Dendritic cell treated with granulocyte-macrophage colony-stimulating factor and Interleukin-4, amounts not matched to agents 40 ng/mL and 50 ng/mL, for 4 days (primary cell): ENCODE measurements at regions not wholly inside any gene's neighbourhood (a gene's known extent, or its start where the extent isn't known, plus 50 kb on each side); places are given as distances from the start of the nearest gene placed in this dataset.

Experiments
- H3K27ac Mint-ChIP-seq: one replicate; pipeline ENCODE4 v1.8.0; 2022; ENCODE audit warnings: mild to moderate bottlenecking, mixed read lengths
- H3K27me3 Mint-ChIP-seq: one replicate; pipeline ENCODE4 v1.8.0; 2022; ENCODE audit warnings: mild to moderate bottlenecking, mixed read lengths
- H3K36me3 Mint-ChIP-seq: one replicate; pipeline ENCODE4 v1.8.0; 2022; ENCODE audit warnings: low read depth, mixed read lengths
- H3K4me1 Mint-ChIP-seq: one replicate; pipeline ENCODE4 v1.8.0; 2022; ENCODE audit warnings: low read depth, mixed read lengths
- H3K4me3 Mint-ChIP-seq: one replicate; pipeline ENCODE4 v1.8.0; 2022; ENCODE audit warnings: mild to moderate bottlenecking, moderate library complexity, mixed read lengths
- H3K9me3 Mint-ChIP-seq: one replicate; pipeline ENCODE4 v1.8.0; 2022; ENCODE audit warnings: mixed read lengths
- intact Hi-C: fragments of 100-400 bp; cut with micrococcal nuclease; formaldehyde crosslinking; loops from one replicate; pipeline ENCODE4 v1.15.0; 2022

DNA sequence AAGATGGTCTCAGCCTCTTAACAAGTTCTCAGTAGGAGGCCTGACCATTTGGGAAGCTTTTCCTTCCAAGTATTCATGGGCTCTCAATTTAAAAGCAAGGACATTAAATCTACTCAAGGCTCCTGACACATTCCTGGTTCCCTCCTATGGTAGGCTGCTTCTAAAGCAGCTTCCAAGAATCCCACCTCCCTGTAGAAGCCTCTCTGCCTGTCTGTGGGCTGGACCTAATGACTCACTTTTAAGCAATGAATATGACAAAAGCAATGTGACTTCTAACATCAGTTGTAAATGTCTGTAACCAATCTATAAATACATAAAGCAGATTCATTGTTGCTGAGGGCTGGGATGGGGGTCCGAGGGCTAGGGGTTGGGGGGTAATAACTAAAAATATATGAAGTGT lies 99.5 kb upstream of the FAM9B start:
- H3K4me3 Mint-ChIP-seq = no peak overlapping the region
- no peak overlapping the region for H3K27ac Mint-ChIP-seq

DNA sequence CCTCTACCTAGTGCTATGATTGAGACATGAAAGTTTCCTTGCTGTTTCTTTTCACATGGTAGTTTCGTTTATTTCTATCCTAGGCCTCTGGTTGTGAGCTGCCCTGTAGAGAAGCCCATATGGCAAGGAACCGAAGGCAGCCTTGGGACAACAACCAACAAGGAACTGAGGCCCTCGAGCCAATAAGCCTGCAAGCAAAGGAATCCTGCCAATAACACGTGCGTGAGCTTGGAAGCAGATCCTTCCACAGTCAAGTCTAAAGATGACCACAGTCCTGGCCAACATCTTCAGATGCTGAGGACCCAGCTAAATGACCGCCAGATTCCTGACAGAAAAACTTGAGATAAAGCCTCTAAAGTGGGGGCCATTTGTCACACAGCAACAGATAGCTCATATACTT lies 100.4 kb upstream of the FAM9B start:
- Mint-ChIP-seq H3K27ac (no peak overlapping the region), H3K4me1 (peaks cover 12% of the 10 kb centered on the region), H3K36me3 (no peaks in the 10 kb centered on the region), H3K9me3 (peaks cover 9% of the 10 kb centered on the region), H3K27me3 (peaks cover 2% of the 10 kb centered on the region), H3K4me3 (no peak overlapping the region)
- intact Hi-C loops = no loop called here

More for the DNA sequence above, 99.5 kb upstream of the FAM9B start:
- Mint-ChIP-seq H3K27me3 (peaks cover 2% of the 10 kb centered on the region), H3K9me3 (peaks cover 9% of the 10 kb centered on the region), H3K36me3 (no peaks in the 10 kb centered on the region), H3K4me1 (peaks cover 12% of the 10 kb centered on the region)
- intact Hi-C loops = no loop called here

DNA sequence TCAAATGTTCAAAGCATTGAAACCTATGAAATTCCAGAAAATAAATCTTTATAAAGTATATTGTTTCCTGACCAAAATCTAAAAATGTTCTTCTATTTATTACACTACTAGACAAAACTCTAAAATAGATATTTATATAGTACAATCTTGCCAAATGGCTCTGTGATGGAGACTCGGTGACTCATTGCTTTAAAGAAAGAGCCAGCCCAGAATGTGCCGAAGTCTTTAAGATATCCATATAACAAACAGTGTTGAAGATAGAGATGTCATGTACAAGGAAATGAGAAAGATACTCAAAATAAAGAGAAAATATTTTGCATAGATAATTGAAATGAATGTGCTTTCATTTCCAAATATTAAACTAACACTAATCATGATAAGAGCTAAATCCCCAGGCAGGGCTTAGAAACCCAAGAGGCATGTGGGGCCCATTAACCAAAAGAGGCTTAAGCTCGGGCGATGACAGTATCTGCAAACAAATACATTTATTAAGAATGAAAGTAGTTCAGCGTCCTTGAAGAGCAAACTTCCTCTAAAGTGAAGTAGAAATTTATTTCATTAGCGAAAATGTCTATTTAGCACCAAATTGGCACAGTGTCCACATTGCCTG lies 102.1 kb upstream of the FAM9B start:
- Mint-ChIP-seq H3K36me3 (no peaks in the 10 kb centered on the region), H3K4me1 (no peaks in the 10 kb centered on the region), H3K4me3 (no peak overlapping the region), H3K27ac (no peak overlapping the region), H3K9me3 (peaks cover 9% of the 10 kb centered on the region), H3K27me3 (peaks cover 2% of the 10 kb centered on the region)
- intact Hi-C loops = no loop called here

DNA sequence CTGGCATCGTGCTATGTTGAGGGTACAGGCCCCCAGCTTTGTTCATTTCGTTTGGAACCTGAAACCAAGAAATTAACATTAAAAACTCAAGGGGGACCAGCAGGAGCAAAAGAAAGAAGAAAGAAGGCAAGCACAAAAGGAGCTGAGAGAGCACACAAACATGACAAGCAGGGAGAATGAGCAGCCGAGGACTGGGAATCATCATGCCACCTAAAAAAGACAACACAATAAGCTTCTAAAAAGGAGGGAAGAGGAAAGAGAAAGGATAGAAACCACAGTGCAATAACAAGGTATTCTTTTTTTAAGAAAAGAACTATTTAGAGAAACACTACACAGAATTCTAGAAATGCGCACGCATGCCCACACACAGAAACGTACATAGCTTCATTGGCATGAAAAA lies 103.2 kb upstream of the FAM9B start:
- H3K27me3 Mint-ChIP-seq = peaks cover 2% of the 10 kb centered on the region
- no peaks in the 10 kb centered on the region for H3K36me3 Mint-ChIP-seq
- no peak overlapping the region for H3K27ac Mint-ChIP-seq
- intact Hi-C loops = no loop called here
- H3K4me1 Mint-ChIP-seq = no peaks in the 10 kb centered on the region
- H3K4me3 Mint-ChIP-seq = no peak overlapping the region
- peaks cover 9% of the 10 kb centered on the region for H3K9me3 Mint-ChIP-seq

DNA sequence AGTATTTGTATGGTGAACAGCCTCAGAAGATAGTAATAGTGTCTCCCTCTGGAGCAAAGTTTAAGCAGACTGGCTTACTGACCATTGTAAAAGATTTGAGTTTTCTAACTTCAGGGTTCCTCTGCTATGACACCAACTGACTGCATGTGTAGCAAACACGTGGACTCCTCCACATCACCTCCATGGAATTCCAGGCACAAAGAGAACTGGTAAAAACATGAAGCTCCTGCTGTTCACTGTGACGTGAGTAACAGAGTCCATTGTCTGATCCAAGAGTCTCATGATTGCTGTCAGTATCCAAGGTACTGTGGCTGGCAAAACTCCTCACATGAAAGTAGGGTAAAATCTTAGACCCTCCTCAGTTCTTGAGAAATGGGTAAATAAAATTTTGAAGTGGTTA lies 107.6 kb upstream of the FAM9B start:
- peaks cover 17% of the 10 kb centered on the region for H3K27me3 Mint-ChIP-seq
- H3K4me1 Mint-ChIP-seq = peaks cover 14% of the 10 kb centered on the region
- no peaks in the 10 kb centered on the region for H3K9me3 Mint-ChIP-seq
- H3K27ac Mint-ChIP-seq = no peak overlapping the region
- H3K36me3 Mint-ChIP-seq = no peaks in the 10 kb centered on the region
- intact Hi-C loops = no loop called here
- H3K4me3 Mint-ChIP-seq = no peak overlapping the region

DNA sequence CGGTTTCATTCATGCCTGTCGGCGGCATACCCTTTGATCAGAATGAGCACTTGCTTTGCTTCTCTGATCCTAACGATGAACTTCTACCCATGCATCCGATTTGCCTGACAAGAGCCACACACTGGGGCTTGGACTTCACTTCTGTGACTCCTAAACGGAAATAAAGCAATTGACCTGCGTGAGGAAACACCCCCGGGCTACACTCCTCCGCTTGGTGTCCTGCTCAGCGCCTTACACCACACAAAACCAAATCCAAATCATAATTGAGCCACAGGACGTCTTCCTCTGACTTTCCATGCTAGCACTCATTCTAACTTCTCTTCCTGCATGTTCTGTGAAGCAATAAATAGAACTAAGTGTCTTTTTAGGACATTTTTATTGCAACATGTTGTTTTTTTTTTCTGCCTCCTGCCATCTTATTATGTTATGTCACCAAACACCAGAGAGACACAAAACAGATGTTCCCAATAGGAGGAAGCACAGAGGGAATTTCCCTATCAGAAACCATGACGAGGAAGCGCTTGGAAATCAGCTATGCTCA lies 110.8 kb upstream of the FAM9B start:
- H3K27ac Mint-ChIP-seq = no peak overlapping the region
- no peak overlapping the region for H3K4me3 Mint-ChIP-seq
- H3K9me3 Mint-ChIP-seq = peaks cover 6% of the 10 kb centered on the region
- intact Hi-C loops = no loop called here
- no peaks in the 10 kb centered on the region for H3K36me3 Mint-ChIP-seq
- H3K4me1 Mint-ChIP-seq = peaks cover 19% of the 10 kb centered on the region
- H3K27me3 Mint-ChIP-seq = peaks cover 31% of the 10 kb centered on the region

DNA sequence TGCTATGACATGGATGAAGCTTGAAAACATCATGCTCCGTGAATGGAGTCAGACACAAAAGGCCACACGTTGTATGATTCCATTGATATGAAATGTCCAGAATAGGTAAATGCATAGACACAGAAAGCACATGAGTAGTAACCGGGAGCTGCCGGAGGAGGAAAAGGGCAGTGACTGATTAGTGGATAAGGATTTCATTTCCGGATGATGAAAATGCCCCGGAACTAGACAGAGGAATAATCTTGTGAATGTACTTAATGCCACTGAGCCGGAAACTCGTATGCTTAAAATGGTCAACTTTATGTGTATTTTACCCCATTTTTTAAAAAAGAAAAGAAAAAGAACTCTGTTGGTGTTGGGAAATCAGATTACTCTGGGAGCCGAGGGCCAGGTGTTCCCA lies 112.7 kb upstream of the FAM9B start:
- intact Hi-C loops = no loop called here
- Mint-ChIP-seq H3K4me1 (peaks cover 21% of the 10 kb centered on the region), H3K27ac (no peak overlapping the region), H3K9me3 (peaks cover 11% of the 10 kb centered on the region), H3K27me3 (peaks cover 31% of the 10 kb centered on the region), H3K36me3 (no peaks in the 10 kb centered on the region), H3K4me3 (no peak overlapping the region)

DNA sequence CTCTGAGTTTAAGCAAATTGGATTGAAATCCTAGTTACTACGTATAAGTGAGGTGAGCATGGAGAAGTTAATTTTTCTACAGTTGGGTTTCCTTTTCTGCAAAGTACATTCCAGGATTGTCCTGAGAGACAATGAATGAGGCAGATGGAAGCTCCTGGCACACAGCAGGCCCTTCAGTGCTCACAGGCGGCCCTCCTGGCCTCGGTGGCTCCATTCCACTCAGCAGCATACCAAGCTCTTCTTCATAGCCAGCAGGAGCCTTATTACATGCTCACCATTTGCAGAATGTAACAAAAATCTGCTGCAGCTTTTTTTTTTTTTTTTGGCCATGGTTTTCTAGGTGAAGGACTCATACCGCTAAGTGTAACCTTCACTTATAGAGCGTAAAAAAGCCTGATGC lies 113.2 kb upstream of the FAM9B start:
- intact Hi-C loops = no loop called here
- Mint-ChIP-seq H3K4me3 (no peak overlapping the region), H3K36me3 (no peaks in the 10 kb centered on the region), H3K9me3 (peaks cover 15% of the 10 kb centered on the region), H3K27me3 (peaks cover 31% of the 10 kb centered on the region), H3K27ac (no peak overlapping the region), H3K4me1 (peaks cover 21% of the 10 kb centered on the region)

DNA sequence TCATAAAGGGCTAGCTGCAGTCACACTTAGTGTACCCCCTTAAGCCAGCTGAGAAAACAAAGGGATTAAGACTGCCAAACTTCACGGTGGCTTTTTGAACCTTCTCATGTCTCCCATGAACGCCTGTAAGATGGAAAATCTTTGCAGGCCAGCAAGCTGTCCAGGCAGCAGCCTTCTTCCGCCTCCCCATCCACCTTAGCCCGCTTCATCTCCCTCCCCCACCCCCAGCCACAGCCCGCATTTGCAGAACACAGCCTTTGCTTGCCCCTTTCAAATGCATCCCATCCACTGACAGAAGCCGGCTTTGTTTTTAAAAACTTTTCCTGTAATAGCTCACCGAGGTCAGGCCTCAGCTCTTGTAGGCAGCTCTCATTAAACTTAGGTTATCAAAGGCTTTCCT lies 113.8 kb upstream of the FAM9B start:
- no peak overlapping the region for H3K4me3 Mint-ChIP-seq
- no peaks in the 10 kb centered on the region for H3K36me3 Mint-ChIP-seq
- intact Hi-C loops = no loop called here
- H3K9me3 Mint-ChIP-seq = peaks cover 17% of the 10 kb centered on the region
- peaks cover 21% of the 10 kb centered on the region for H3K4me1 Mint-ChIP-seq
- peaks cover 31% of the 10 kb centered on the region for H3K27me3 Mint-ChIP-seq
- H3K27ac Mint-ChIP-seq = no peak overlapping the region

DNA sequence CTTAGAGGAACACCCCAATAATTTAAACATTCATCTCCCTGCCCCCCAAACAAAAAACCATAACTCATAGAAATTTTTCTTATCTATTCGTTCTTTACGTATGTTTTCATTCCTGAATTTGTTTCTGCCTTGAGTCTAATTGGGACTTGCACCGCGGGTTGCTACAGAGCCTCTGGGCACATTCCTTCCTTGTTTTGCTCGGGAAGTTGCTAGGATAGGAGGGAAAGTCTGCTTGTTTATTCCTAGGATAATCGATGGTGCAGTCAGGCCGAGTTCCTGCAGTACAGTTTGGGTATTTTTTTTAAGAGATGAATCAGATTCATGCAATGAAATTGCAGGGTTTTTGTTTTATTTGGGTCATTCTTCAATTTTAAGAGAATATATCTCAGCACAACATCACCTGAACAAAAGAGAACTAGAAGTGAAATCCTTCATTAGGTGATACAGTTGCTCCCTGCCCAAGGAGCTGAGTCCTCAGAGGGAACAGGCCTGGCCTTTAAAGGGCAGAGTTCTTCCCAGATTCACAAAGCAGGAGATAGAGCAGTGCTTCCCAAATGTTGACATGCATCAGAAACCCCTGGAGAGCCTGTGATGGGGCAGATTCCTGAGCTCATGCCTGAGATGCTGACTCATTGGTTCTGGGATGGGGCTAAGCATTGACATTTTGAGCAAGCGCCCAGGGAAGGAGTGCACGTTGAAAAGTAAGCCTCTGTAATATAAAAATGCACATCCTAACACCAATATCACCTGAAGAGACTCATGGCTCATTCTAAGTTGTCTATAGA lies 114.9 kb upstream of the FAM9B start:
- intact Hi-C loops = no loop called here
- Mint-ChIP-seq H3K4me1 (peaks cover 21% of the 10 kb centered on the region), H3K27ac (no peak overlapping the region), H3K36me3 (no peaks in the 10 kb centered on the region), H3K4me3 (no peak overlapping the region), H3K9me3 (peaks cover 17% of the 10 kb centered on the region), H3K27me3 (peaks cover 30% of the 10 kb centered on the region)

DNA sequence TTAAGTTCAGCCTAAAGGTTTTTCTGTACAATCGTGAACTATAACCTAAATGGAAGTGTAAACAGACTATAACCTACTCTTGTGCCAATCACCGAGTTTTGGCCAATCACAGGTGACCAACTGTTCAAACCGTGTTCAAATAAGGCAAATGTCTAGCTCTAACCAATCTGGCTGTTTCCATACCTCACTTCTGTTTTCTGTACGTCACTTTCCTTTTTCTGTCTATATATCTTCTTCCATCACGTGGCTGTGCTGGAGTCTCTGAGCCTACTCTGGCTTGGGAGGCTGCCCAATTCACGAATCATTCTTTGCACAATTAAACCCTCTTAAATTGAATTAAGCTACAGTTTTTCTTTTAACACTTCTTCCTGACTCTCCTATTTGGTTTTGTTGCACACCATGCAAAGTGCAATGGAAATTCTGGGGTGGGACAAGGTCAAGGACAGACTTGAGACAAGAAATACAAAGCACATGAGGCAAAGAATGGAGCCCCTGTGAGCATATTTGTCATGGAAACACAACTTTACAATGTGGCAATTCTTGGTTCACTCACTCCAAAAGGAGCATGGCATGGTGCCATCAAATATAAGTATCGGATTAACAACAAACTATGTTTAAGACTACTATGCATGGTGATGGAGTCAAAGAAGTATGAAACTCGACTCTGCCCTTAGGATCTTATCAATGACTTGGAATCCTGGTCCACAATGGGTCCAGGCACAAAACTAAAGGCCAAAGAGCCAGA lies 115.7 kb upstream of the FAM9B start:
- Mint-ChIP-seq H3K36me3 (no peaks in the 10 kb centered on the region), H3K9me3 (peaks cover 17% of the 10 kb centered on the region), H3K27ac (no peak overlapping the region), H3K4me3 (no peak overlapping the region), H3K27me3 (peaks cover 24% of the 10 kb centered on the region), H3K4me1 (peaks cover 13% of the 10 kb centered on the region)
- intact Hi-C loops = no loop called here

DNA sequence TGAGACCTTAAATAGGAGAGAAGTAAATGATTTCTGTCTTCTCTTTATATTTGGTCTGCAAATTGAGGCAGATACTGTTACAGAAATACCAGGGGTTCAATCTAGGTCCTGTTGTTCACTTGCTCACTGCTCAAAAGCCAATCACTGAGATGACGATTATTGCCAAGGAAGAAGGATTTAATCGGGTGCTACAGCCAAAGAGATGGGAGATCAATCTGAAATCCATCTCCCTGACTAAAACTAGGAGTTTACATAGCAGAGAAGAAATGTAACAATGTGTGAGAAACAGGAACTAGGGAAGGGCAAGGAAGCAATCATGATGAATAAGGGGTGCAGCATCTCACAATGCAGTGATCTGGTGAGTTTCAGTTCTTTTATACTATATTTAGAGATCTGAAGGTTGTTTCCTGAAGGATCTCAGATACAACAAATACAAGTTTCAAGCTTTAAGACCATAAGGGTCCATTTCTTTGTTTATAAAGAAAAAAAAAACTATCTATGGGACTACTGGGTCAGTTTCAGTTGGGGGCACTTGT lies 117.9 kb upstream of the FAM9B start:
- peaks cover 13% of the 10 kb centered on the region for H3K27me3 Mint-ChIP-seq
- no peak overlapping the region for H3K27ac Mint-ChIP-seq
- H3K9me3 Mint-ChIP-seq = peaks cover 17% of the 10 kb centered on the region
- intact Hi-C loops = no loop called here
- peaks cover 14% of the 10 kb centered on the region for H3K4me1 Mint-ChIP-seq
- no peak overlapping the region for H3K4me3 Mint-ChIP-seq
- H3K36me3 Mint-ChIP-seq = no peaks in the 10 kb centered on the region

DNA sequence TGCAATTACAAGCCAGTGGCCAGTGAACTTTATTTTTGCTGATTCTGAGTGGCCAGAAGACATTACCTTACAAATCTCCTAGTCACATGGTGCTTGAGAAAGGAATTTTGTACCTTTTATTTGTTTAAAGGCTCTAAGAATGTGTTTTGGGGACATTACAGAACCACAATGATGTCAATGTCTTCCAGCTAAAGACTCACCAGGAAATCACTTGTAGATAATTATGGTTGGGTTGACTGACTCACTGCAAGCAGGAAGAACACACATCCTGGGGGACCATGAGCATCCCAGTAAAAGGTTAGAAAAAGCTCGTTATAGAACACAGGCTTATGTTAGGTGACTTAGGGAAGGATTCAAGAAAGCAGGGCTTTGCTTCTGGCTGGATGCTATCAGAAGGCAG lies 119.4 kb upstream of the FAM9B start:
- peaks cover 14% of the 10 kb centered on the region for H3K4me1 Mint-ChIP-seq
- H3K36me3 Mint-ChIP-seq = no peaks in the 10 kb centered on the region
- H3K27ac Mint-ChIP-seq = no peak overlapping the region
- intact Hi-C loops = no loop called here
- no peak overlapping the region for H3K4me3 Mint-ChIP-seq
- H3K9me3 Mint-ChIP-seq = peaks cover 17% of the 10 kb centered on the region
- H3K27me3 Mint-ChIP-seq = peaks cover 10% of the 10 kb centered on the region

DNA sequence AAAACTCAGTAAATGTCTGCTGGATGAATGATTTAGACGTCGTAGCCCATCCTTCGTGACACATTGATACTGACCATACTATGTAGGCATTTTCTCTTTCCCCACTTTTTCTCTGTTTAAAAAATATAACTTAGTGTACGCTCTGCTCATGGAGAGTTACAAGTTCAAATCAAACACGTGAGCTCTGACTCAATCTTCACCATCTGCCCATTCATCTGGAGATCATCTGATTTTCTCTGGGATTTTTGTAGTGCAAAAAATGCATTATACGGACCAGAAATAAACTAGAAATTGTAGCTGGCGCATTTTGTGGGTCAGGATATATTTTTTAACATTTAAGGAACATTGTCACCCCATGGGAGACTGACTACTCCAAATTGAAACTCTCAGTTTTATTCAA lies 124.7 kb upstream of the FAM9B start:
- no peak overlapping the region for H3K27ac Mint-ChIP-seq
- H3K9me3 Mint-ChIP-seq = no peaks in the 10 kb centered on the region
- intact Hi-C loops = no loop called here
- H3K4me3 Mint-ChIP-seq = no peak overlapping the region
- H3K36me3 Mint-ChIP-seq = no peaks in the 10 kb centered on the region
- H3K27me3 Mint-ChIP-seq = peaks cover 18% of the 10 kb centered on the region
- H3K4me1 Mint-ChIP-seq = peaks cover 8% of the 10 kb centered on the region
